OCI-LY7 (cell line): ENCODE measurements at regions not wholly inside any gene's neighbourhood (a gene's known extent, or its start where the extent isn't known, plus 50 kb on each side); places are given as distances from the start of the nearest gene placed in this dataset.
"Not testable (repeated sequence)": the region's sequence is repeated elsewhere in the genome, so short reads cannot be mapped to it uniquely, and the experiment has no call there.

ENCODE experiments used
- BruUV-seq: library from RNA; stranded (reverse); fragments of 400-500 nt; replicated peaks from 2 replicates; lab custom pipeline; 2021; lab: Mats Ljungman, UMichigan
- CTCF ChIA-PET: fragments of 300-600 bp; sonication (Branson Sonifier 250); formaldehyde crosslinking; loops from one replicate; lab custom pipeline; 2022; ENCODE audit warnings: antibody characterized with exemption; ENCODE audit not compliant: unreplicated experiment; lab: Charles Lee
- POLR2A ChIA-PET: fragments of 300-600 bp; sonication (Branson Sonifier 250); formaldehyde crosslinking; loops from one replicate; lab custom pipeline; 2022; ENCODE audit warnings: antibody characterized with exemption; lab: Charles Lee
- DNase-seq: peaks from one replicate; pipeline ENCODE4 v3.0.0-alpha.2; 2015; ENCODE audit warnings: low spot score
- H2AFZ ChIP-seq: fragments of 200-600 bp; sonication (generic), shearing (Covaris generic); 2 replicates; pipeline ENCODE4 v1.6.1; 2014; ENCODE audit warnings: mild to moderate bottlenecking, antibody characterized with exemption, low read length, moderate library complexity
- H3K27ac ChIP-seq: fragments of 200-600 bp; sonication (generic); 2 replicates; pipeline ENCODE4 v1.5.1; 2014; ENCODE audit warnings: mixed run types, low read depth, mild to moderate bottlenecking, moderate library complexity, low read length, inconsistent platforms; ENCODE audit not compliant: poor library complexity, severe bottlenecking
- H3K36me3 ChIP-seq: fragments of 200-600 bp; sonication (generic); 2 replicates; pipeline ENCODE4 v1.6.1; 2014; ENCODE audit warnings: mild to moderate bottlenecking, antibody characterized with exemption, low read length, moderate library complexity, mixed read lengths; ENCODE audit not compliant: insufficient read depth
- H3K4me1 ChIP-seq: fragments of 200-600 bp; sonication (generic); 2 replicates; pipeline ENCODE4 v1.5.1; 2014; ENCODE audit warnings: mild to moderate bottlenecking, low read length; ENCODE audit not compliant: insufficient read depth, poor library complexity, severe bottlenecking
- H3K4me2 ChIP-seq: fragments of 200-600 bp; sonication (generic); 2 replicates; pipeline ENCODE4 v1.6.1; 2014; ENCODE audit warnings: mild to moderate bottlenecking, low read length
- H3K4me3 ChIP-seq: fragments of 200-600 bp; sonication (generic); 2 replicates; pipeline ENCODE4 v1.5.1; 2014; ENCODE audit warnings: mild to moderate bottlenecking, low read depth, low read length; ENCODE audit not compliant: poor library complexity, severe bottlenecking
- H3K79me2 ChIP-seq: fragments of 200-600 bp; sonication (generic); 2 replicates; pipeline ENCODE4 v1.6.1; 2016; ENCODE audit warnings: low read depth, mild to moderate bottlenecking, low read length, moderate library complexity, mixed read lengths; ENCODE audit not compliant: insufficient read depth
- H3K9me2 ChIP-seq: fragments of 200-600 bp; sonication (generic); 2 replicates; pipeline ENCODE4 v1.6.1; 2016; ENCODE audit warnings: mild to moderate bottlenecking, low read length, mixed read lengths; ENCODE audit not compliant: insufficient read depth
- H3K9me3 ChIP-seq: fragments of 200-600 bp; sonication (generic); 2 replicates; pipeline ENCODE4 v1.6.1; 2014; ENCODE audit warnings: mild to moderate bottlenecking, mixed run types, low read length, mixed read lengths
- H4K20me1 ChIP-seq: fragments of 200-600 bp; sonication (generic); 2 replicates; pipeline ENCODE4 v1.6.1; 2014; ENCODE audit warnings: mild to moderate bottlenecking, antibody characterized with exemption, low read length, moderate library complexity, mixed read lengths; ENCODE audit not compliant: insufficient read depth
- EZH2phosphoT487 ChIP-seq: fragments of 200-600 bp; sonication (generic); IDR thresholded peaks from 2 replicates; pipeline ENCODE4 v1.6.1; 2018; ENCODE audit warnings: low read depth, borderline replicate concordance, mild to moderate bottlenecking, mixed run types, antibody characterized with exemption, low read length, moderate library complexity, mixed read lengths
- intact Hi-C: fragments of 100-400 bp; cut with micrococcal nuclease; formaldehyde crosslinking; loops from one replicate; pipeline ENCODE4 v1.10.0; 2022; ENCODE audit not compliant: unreplicated experiment
- TF ChIP-seq, protein P1 (sequence below): fragments of 200-600 bp; sonication (generic); conservative IDR thresholded peaks from 2 replicates; pipeline ENCODE4 v1.5.1; 2014; ENCODE audit warnings: mild to moderate bottlenecking, antibody characterized with exemption, low read length, moderate library complexity, mixed read lengths

DNA sequence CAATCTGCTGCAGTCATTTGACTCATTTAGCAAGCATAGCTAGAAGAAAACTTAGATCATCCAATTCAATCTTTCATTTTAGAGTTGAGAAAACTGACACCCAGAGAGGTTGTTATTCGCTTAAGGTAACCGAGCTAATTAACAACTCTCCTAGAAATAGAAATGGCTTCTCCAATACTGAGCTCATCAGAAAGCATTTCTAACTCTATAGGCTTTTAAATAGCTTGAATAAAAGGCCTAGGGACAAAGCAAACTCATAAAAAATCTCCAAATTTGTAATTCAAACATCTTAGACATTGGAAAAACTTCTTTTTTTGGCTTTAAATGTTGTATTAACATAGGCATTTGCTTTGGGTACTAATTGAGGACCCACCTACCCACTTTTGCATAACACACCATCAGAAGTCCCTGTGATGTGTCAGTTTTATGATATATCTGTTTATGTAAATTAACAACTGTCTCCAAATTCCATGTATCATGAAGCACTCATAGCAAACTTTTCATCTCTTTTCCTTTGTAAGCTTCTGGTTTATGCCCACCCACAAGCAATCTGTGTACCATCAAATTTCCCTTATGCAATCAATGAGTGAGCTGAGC lies 343.9 kb upstream of the CHST9 start:
- no peaks in the 10 kb centered on the region for H3K4me1 ChIP-seq
- no peaks in the 10 kb centered on the region for H3K9me3 ChIP-seq
- no peak overlapping the region for H3K4me3 ChIP-seq
- no TSS peak for BruUV-seq
- H3K27ac ChIP-seq: no peak overlapping the region
- no peaks in the 10 kb centered on the region for H3K36me3 ChIP-seq
- POLR2A ChIA-PET: interaction anchor here (0.6 to 0.7 kb wide), 2 partner anchors 12 to 30 kb away, joined by 3 read pairs; no protein-coding TSS in a partner anchor
- no peak for DNase-seq
- no peaks in the 10 kb centered on the region for H3K79me2 ChIP-seq
- CTCF ChIA-PET: no interaction called here
- H2AFZ ChIP-seq: no peak overlapping the region
- TF ChIP-seq, protein P1, sequence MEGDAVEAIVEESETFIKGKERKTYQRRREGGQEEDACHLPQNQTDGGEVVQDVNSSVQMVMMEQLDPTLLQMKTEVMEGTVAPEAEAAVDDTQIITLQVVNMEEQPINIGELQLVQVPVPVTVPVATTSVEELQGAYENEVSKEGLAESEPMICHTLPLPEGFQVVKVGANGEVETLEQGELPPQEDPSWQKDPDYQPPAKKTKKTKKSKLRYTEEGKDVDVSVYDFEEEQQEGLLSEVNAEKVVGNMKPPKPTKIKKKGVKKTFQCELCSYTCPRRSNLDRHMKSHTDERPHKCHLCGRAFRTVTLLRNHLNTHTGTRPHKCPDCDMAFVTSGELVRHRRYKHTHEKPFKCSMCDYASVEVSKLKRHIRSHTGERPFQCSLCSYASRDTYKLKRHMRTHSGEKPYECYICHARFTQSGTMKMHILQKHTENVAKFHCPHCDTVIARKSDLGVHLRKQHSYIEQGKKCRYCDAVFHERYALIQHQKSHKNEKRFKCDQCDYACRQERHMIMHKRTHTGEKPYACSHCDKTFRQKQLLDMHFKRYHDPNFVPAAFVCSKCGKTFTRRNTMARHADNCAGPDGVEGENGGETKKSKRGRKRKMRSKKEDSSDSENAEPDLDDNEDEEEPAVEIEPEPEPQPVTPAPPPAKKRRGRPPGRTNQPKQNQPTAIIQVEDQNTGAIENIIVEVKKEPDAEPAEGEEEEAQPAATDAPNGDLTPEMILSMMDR: no peak
- TF ChIP-seq EZH2phosphoT487: no peak
- H3K4me2 ChIP-seq: no peak overlapping the region
- intact Hi-C loops: no loop called here
- H3K9me2 ChIP-seq: no peaks in the 10 kb centered on the region
- no peaks in the 10 kb centered on the region for H4K20me1 ChIP-seq

DNA sequence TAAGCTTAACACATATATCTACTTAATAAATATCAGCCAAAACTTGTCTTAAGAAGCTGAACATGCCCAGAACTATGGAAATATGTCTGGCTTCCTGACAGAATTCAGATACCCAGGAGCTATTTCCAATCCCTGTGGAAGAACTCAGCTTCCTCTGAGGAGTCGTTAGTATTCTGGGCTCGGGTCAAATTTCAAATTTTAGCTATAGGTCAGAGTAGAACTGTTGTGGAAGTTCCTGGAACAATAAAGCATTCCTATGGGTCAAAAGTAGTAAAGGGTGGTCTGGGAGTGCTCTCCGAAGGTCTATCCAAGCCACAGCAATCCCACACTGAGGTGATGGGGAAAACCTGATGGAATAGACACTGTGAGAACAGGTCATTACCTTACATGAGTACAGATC lies 342.7 kb upstream of the CHST9 start:
- POLR2A ChIA-PET: no interaction called here
- Histone ChIP-seq H3K4me3 (no peak overlapping the region), H3K4me2 (no peak overlapping the region), H4K20me1 (no peaks in the 10 kb centered on the region), H3K79me2 (no peaks in the 10 kb centered on the region), H3K9me2 (no peaks in the 10 kb centered on the region), H2AFZ (no peak overlapping the region), H3K36me3 (no peaks in the 10 kb centered on the region), H3K9me3 (no peaks in the 10 kb centered on the region), H3K4me1 (no peaks in the 10 kb centered on the region), H3K27ac (no peak overlapping the region)
- CTCF ChIA-PET: no interaction called here
- no TSS peak for BruUV-seq
- TF ChIP-seq EZH2phosphoT487: no peak
- TF ChIP-seq, protein P1: no peak
- intact Hi-C loops: no loop called here
- no peak for DNase-seq

DNA sequence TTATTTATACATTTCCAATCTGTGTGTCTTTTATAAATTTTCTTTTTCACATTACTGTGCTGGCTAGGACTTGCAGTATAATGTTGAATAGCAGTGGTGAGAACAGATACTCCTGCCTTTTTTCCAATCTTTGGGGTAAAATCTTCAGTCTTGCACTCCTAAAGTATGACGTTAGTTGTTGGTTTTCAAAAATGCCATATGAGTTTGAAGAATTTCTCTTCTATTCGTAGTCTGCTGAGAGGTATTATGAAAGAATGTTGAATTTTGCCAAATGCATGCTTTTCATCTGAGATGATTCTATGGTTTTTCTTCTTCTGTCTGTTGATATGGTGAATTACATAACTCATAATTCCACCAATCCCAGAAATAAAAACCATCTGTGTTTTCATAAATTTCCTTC lies 335.3 kb upstream of the CHST9 start:
- no peak for TF ChIP-seq EZH2phosphoT487
- TF ChIP-seq, protein P1: no peak
- intact Hi-C loops: no loop called here
- DNase-seq: no peak
- no peaks in the 10 kb centered on the region for H3K9me3 ChIP-seq
- ChIA-PET CTCF (no interaction called here), POLR2A (no interaction called here)
- H3K79me2 ChIP-seq: no peaks in the 10 kb centered on the region
- H3K9me2 ChIP-seq: no peaks in the 10 kb centered on the region
- H3K4me2 ChIP-seq: no peak overlapping the region
- no peak overlapping the region for H3K27ac ChIP-seq
- H4K20me1 ChIP-seq: no peaks in the 10 kb centered on the region
- H2AFZ ChIP-seq: no peak overlapping the region
- H3K4me1 ChIP-seq: no peaks in the 10 kb centered on the region
- BruUV-seq: no TSS peak
- no peaks in the 10 kb centered on the region for H3K36me3 ChIP-seq
- H3K4me3 ChIP-seq: no peak overlapping the region

DNA sequence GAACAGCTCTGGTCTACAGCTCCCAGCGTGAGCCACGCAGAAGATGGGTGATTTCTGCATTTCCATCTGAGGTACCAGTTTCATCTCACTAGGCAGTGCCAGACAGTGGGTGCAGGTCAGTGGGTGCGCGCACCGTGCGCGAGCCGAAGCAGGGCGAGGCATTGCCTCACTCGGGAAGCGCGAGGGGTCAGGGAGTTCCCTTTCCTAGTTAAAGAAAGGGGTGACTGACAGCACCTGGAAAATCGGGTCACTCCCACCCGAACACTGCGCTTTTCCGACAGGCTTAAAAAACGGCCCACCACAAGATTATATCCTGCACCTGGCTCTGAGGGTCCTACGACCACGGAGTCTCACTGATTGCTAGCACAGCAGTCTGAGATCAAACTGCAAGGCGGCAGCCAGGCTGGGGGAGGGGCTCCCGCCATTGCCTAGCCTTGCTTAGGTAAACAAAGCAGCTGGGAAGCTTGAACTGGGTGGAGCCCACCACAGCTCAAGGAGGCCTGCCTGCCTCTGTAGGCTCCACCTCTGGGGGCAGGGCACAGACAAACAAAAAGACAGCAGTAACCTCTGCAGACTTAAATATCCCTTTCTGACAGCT lies 325.0 kb upstream of the CHST9 start:
- H3K36me3 ChIP-seq, H2AFZ ChIP-seq, H3K27ac ChIP-seq, H3K79me2 ChIP-seq, BruUV-seq, H3K4me3 ChIP-seq, H3K4me2 ChIP-seq, H3K9me2 ChIP-seq, DNase-seq, H3K9me3 ChIP-seq, CTCF ChIA-PET, H3K4me1 ChIP-seq, intact Hi-C loops, POLR2A ChIA-PET, H4K20me1 ChIP-seq: not testable (repeated sequence)
